ENCODE measurements at regions not wholly inside any gene's neighbourhood (a gene's known extent, or its start where the extent isn't known, plus 50 kb on each side); places are given as distances from the start of the nearest gene placed in this dataset.

DNA sequence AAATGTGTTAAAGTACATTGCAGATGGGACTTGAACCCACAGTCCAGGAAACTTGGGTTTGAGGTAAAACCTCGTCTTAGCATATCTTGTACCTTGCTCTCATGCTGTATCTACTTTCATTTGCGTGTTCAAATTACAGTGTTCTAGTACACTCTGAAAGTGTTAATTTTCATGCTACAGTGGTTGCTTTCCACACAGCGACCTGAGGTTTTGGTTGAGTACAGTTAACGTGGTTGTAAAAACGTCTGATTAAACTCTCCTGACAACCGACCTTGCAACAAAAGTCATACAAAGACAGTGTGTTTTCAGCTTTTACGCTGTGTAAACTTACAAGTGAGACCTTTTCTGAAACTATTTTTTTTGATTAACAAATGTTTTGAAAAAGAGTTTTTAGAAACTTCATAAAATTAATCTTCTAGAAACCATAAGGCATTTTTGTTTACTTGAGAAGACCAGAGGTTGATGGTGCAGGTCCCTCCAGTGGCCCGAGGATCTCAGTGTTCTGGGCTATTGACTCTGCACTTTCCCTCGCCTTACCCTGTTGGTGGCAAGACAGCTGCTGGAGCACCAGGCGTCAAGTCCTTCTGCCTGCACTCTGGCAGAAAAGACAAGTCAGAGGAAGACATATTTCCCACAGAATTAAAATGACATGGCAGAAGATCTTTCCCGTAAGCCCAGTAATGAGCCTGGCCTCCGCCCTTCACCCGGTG lies 334.0 kb downstream of the THBS2 start:
- no peak for DNase-seq
- no peaks in the 10 kb centered on the region for H3K27me3 ChIP-seq (ENCODE audit: insufficient read depth)
- no peak overlapping the region for H3K4me3 ChIP-seq (ENCODE audit: low read depth in 2 of 2, low read length in 1 of 2)
- no peaks in the 10 kb centered on the region for H4K20me1 ChIP-seq (ENCODE audit: insufficient read depth)
- H3K36me3 ChIP-seq (replicated peaks in 1 of 2; ENCODE audit: control insufficient read depth in 1 of 2, insufficient read depth in 2 of 2, low read length in 1 of 2) = no peaks in the 10 kb centered on the region
- no peak overlapping the region for H3K27ac ChIP-seq (ENCODE audit: low read depth in 2 of 2, low read length in 1 of 2)
- WGBS (ENCODE audit: low lambda C conversion rate) = 46% methylated on average over 13 of the region's 13 CpGs
- H2AFZ ChIP-seq (ENCODE audit: low read depth) = no peak overlapping the region
- H3K9me2 ChIP-seq = no peaks in the 10 kb centered on the region
- POLR2A ChIA-PET = no interaction called here
- H3F3A ChIP-seq (replicated peaks; ENCODE audit: insufficient read depth) = no peaks in the 10 kb centered on the region
- H3K79me2 ChIP-seq (ENCODE audit: insufficient read depth) = no peaks in the 10 kb centered on the region
- CTCF ChIA-PET = interaction anchor here (0.6 to 1.2 kb wide), 3 partner anchors 27 to 1545 kb away, joined by 3 to 5 read pairs (median 3); no protein-coding TSS in a partner anchor
- no peaks in the 10 kb centered on the region; a peak in 1 of 4 replicates for H3K4me1 ChIP-seq (ENCODE audit: control insufficient read depth in 1 of 2, insufficient read depth in 2 of 2, low read depth in 1 of 2, low read length in 1 of 2)
- H3K9me3 ChIP-seq = no peaks in the 10 kb centered on the region
- H3K4me2 ChIP-seq = no peak overlapping the region
- H3K9ac ChIP-seq = no peak overlapping the region
- TF ChIP-seq, protein P1, sequence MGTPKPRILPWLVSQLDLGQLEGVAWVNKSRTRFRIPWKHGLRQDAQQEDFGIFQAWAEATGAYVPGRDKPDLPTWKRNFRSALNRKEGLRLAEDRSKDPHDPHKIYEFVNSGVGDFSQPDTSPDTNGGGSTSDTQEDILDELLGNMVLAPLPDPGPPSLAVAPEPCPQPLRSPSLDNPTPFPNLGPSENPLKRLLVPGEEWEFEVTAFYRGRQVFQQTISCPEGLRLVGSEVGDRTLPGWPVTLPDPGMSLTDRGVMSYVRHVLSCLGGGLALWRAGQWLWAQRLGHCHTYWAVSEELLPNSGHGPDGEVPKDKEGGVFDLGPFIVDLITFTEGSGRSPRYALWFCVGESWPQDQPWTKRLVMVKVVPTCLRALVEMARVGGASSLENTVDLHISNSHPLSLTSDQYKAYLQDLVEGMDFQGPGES (IDR thresholded peaks at IDR 0.05; ENCODE audit: low read depth, low read length) = no peak
- TF ChIP-seq GABPA (IDR thresholded peaks at IDR 0.05; ENCODE audit: low read depth) (no peak), CHD2 (IDR thresholded peaks at IDR 0.05; ENCODE audit: low read length, partially characterized antibody) (no peak), NFIC (IDR thresholded peaks at IDR 0.05; ENCODE audit: borderline replicate concordance) (no peak), ELF1 (IDR thresholded peaks at IDR 0.05) (no peak), FOSL2 (IDR thresholded peaks at IDR 0.05; ENCODE audit: borderline replicate concordance, low read depth) (no peak), GATA2 (CRISPR knock-in tag; IDR thresholded peaks at IDR 0.05) (no peak), POLR2AphosphoS5 (IDR thresholded peaks at IDR 0.05; ENCODE audit: low read depth, low read length) (no peak), ZBTB33 (IDR thresholded peaks at IDR 0.05; ENCODE audit: borderline replicate concordance, low read depth) (no peak), EZH2phosphoT487 (IDR thresholded peaks at IDR 0.05; ENCODE audit: borderline replicate concordance, low read depth) (no peak), PBX3 (IDR thresholded peaks at IDR 0.05) (no peak), TAF1 (IDR thresholded peaks at IDR 0.05; ENCODE audit: borderline replicate concordance, low read depth, low read length) (no peak), RFX5 (IDR thresholded peaks at IDR 0.05; ENCODE audit: low read length) (no peak), FOXM1 (IDR thresholded peaks at IDR 0.05; ENCODE audit: low read depth) (no peak), SIN3A (IDR thresholded peaks at IDR 0.05; ENCODE audit: borderline replicate concordance, low read depth, low read length) (no peak), RAD21 (IDR thresholded peaks at IDR 0.05; ENCODE audit: low read length) (no peak), NRF1 (IDR thresholded peaks at IDR 0.05; ENCODE audit: low read depth, low read length) (no peak)
- TF ChIP-seq, protein P2, sequence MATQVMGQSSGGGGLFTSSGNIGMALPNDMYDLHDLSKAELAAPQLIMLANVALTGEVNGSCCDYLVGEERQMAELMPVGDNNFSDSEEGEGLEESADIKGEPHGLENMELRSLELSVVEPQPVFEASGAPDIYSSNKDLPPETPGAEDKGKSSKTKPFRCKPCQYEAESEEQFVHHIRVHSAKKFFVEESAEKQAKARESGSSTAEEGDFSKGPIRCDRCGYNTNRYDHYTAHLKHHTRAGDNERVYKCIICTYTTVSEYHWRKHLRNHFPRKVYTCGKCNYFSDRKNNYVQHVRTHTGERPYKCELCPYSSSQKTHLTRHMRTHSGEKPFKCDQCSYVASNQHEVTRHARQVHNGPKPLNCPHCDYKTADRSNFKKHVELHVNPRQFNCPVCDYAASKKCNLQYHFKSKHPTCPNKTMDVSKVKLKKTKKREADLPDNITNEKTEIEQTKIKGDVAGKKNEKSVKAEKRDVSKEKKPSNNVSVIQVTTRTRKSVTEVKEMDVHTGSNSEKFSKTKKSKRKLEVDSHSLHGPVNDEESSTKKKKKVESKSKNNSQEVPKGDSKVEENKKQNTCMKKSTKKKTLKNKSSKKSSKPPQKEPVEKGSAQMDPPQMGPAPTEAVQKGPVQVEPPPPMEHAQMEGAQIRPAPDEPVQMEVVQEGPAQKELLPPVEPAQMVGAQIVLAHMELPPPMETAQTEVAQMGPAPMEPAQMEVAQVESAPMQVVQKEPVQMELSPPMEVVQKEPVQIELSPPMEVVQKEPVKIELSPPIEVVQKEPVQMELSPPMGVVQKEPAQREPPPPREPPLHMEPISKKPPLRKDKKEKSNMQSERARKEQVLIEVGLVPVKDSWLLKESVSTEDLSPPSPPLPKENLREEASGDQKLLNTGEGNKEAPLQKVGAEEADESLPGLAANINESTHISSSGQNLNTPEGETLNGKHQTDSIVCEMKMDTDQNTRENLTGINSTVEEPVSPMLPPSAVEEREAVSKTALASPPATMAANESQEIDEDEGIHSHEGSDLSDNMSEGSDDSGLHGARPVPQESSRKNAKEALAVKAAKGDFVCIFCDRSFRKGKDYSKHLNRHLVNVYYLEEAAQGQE (IDR thresholded peaks at IDR 0.05; ENCODE audit: low read depth, low read length) = no peak
- TF ChIP-seq, protein P3, sequence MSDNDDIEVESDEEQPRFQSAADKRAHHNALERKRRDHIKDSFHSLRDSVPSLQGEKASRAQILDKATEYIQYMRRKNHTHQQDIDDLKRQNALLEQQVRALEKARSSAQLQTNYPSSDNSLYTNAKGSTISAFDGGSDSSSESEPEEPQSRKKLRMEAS (IDR thresholded peaks at IDR 0.05; ENCODE audit: low read depth) = no peak
